Glutamatergic neuron (in vitro differentiated cells): ENCODE measurements at regions not wholly inside any gene's neighbourhood (a gene's known extent, or its start where the extent isn't known, plus 50 kb on each side); places are given as distances from the start of the nearest gene placed in this dataset.

Experiments used
- DNase-seq: peaks from one replicate; pipeline ENCODE4 v3.0.0; 2022
- H3K27ac Mint-ChIP-seq: one replicate; pipeline ENCODE4 v1.8.0; 2020; ENCODE audit warnings: mild to moderate bottlenecking, mixed read lengths, inconsistent platforms; ENCODE audit not compliant: unreplicated experiment
- H3K27me3 Mint-ChIP-seq: one replicate; pipeline ENCODE4 v1.8.0; 2020; ENCODE audit warnings: mild to moderate bottlenecking, moderate library complexity, mixed read lengths, inconsistent platforms; ENCODE audit not compliant: unreplicated experiment
- H3K36me3 Mint-ChIP-seq: one replicate; pipeline ENCODE4 v1.8.0; 2020; ENCODE audit warnings: mild to moderate bottlenecking, mixed read lengths, inconsistent platforms; ENCODE audit not compliant: unreplicated experiment
- H3K4me1 Mint-ChIP-seq: one replicate; pipeline ENCODE4 v1.8.0; 2020; ENCODE audit warnings: mild to moderate bottlenecking, low read depth, mixed read lengths, inconsistent platforms; ENCODE audit not compliant: unreplicated experiment
- H3K4me3 Mint-ChIP-seq: one replicate; pipeline ENCODE4 v1.8.0; 2020; ENCODE audit warnings: mild to moderate bottlenecking, mixed read lengths, inconsistent platforms; ENCODE audit not compliant: unreplicated experiment
- H3K9me3 Mint-ChIP-seq: one replicate; pipeline ENCODE4 v1.8.0; 2020; ENCODE audit warnings: mild to moderate bottlenecking, moderate library complexity, mixed read lengths, inconsistent platforms; ENCODE audit not compliant: unreplicated experiment
- CTCF ChIP-seq: fragments of 200-600 bp; sonication (generic); IDR thresholded peaks from one replicate; pipeline ENCODE4 v1.5.0; 2021; ENCODE audit not compliant: partially characterized antibody, unreplicated experiment

DNA sequence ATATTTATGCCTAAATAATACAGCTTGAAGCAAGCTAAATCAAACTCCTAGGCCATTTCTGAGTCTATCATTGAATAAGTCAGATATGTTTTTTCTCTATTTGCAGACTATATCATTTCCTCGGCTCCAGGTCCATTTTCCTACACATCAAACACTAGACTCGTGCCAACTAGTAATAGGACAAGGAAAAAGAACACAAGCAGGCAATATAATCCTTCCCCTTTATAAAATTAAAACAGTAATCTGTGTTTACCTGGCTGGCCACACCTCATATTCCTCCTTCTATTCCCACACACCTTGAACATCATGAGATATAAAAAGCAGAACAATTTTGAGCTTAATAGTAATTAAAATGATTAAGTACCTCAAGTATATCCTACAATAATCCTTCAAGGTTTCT lies 325.7 kb downstream of the TFEC start:
- TF ChIP-seq CTCF: no peak
- Mint-ChIP-seq H3K4me1 (no peaks in the 10 kb centered on the region), H3K4me3 (no peak overlapping the region), H3K9me3 (no peaks in the 10 kb centered on the region), H3K36me3 (no peaks in the 10 kb centered on the region), H3K27ac (no peak overlapping the region), H3K27me3 (peaks cover 2% of the 10 kb centered on the region)
- no peak for DNase-seq

DNA sequence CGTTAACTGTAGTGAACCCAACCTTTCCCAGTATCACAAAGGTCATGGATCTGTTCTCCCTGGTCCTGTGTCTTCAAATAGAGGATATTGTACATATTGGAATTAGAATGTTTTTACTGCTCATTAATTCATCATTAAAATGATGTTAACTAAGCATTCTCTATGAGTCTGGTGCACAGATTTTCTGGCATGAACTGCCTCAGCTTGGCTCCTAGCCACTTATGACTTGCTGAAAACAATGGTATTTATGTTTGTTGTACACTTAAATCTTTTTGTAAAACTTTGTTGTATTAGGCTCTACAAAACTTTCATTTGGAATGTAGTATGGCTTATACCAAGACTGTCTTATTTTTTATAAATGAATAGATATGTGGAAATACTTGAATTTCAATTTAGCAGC lies 329.4 kb downstream of the TFEC start:
- DNase-seq: no peak
- no peak for TF ChIP-seq CTCF
- no peaks in the 10 kb centered on the region for H3K36me3 Mint-ChIP-seq
- H3K4me1 Mint-ChIP-seq: no peaks in the 10 kb centered on the region
- peaks cover 2% of the 10 kb centered on the region for H3K27me3 Mint-ChIP-seq
- no peaks in the 10 kb centered on the region for H3K9me3 Mint-ChIP-seq
- no peak overlapping the region for H3K4me3 Mint-ChIP-seq
- no peak overlapping the region for H3K27ac Mint-ChIP-seq

GRCh38 chr7:115694424-115694823 lies 336.1 kb downstream of the TFEC start:
- H3K4me3 Mint-ChIP-seq: no peak overlapping the region
- DNase-seq: no peak
- TF ChIP-seq CTCF: no peak
- no peaks in the 10 kb centered on the region for H3K27me3 Mint-ChIP-seq
- no peak overlapping the region for H3K27ac Mint-ChIP-seq
- peaks cover 3% of the 10 kb centered on the region for H3K4me1 Mint-ChIP-seq
- no peaks in the 10 kb centered on the region for H3K9me3 Mint-ChIP-seq
- no peaks in the 10 kb centered on the region for H3K36me3 Mint-ChIP-seq

DNA sequence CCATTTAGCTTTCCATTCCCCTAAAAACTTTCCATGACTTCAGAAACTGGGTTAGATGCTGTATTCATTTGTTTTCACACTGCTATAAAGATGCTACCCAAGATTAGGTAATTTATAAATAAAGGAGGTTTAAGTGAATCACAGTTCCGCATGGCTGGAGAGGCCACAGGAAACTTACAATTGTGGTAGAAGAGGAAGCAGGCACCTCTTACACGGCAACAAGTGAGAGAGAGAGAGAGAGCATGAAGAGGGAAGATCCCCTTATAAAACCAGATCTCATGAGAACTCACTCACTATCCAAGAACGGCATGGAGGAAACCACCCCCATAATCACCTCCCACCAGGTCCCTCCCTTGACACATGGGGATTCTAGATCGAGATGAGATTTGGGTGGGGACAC lies 336.8 kb downstream of the TFEC start:
- H3K4me1 Mint-ChIP-seq: peaks cover 3% of the 10 kb centered on the region
- H3K9me3 Mint-ChIP-seq: no peaks in the 10 kb centered on the region
- no peak for TF ChIP-seq CTCF
- no peak overlapping the region for H3K27ac Mint-ChIP-seq
- H3K36me3 Mint-ChIP-seq: no peaks in the 10 kb centered on the region
- H3K4me3 Mint-ChIP-seq: no peak overlapping the region
- H3K27me3 Mint-ChIP-seq: no peaks in the 10 kb centered on the region
- no peak for DNase-seq

DNA sequence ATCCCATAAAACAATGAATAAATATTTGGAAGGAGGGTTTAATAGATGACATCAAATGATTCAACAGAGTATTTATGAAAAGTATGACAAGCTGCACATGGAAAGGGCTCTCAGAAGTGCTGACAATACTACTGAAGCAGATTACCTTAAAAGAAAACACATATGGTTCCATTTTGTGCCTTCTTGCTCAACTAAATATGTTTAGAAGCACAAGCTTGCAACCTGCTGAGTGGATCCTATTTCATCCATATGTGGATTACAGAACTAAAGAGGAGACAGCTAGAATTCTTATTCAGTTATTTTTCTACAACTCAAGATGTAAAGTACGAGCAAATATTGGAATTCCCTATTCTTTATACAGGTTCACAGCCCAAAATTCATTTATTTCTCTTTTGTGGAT lies 340.6 kb downstream of the TFEC start:
- H3K27me3 Mint-ChIP-seq: no peaks in the 10 kb centered on the region
- H3K36me3 Mint-ChIP-seq: no peaks in the 10 kb centered on the region
- H3K27ac Mint-ChIP-seq: no peak overlapping the region
- no peak overlapping the region for H3K4me3 Mint-ChIP-seq
- DNase-seq: no peak
- H3K9me3 Mint-ChIP-seq: no peaks in the 10 kb centered on the region
- peaks cover 7% of the 10 kb centered on the region for H3K4me1 Mint-ChIP-seq
- TF ChIP-seq CTCF: no peak
